ENCODE measurements at regions not wholly inside any gene's neighbourhood (a gene's known extent, or its start where the extent isn't known, plus 50 kb on each side); places are given as distances from the start of the nearest gene placed in this dataset.

DNA sequence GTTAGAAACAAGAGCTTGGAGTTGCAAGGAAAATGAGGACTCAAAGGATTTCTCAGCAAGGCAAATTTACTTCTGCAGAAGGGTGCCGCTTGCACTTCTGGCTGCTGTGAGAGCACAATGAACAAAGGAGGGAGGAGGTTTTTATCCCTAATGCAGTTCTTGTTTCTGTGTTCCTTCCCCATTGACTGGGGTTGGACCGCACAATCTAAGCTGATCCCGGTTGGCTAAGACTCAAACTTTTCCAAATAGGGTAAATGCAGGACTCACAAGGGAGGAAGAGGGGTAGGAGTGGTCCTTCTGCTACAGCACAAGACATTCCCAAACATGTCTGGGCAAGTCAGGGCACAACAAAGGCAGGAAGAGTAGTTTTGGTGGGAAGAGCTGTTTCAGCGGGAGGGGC lies 249.6 kb upstream of the MOCS1 start:
- no peaks in the 10 kb centered on the region for H3K4me1 ChIP-seq
- intact Hi-C loops (cut with DNase I; ENCODE audit: low total_unique reads), result no loop called here
- no peaks in the 10 kb centered on the region for H3K27me3 ChIP-seq
- DNase-seq, result no peak
- H3K9me3 ChIP-seq, result no peaks in the 10 kb centered on the region
- H3K4me3 ChIP-seq, result no peak overlapping the region
- H3K27ac ChIP-seq, result no peak overlapping the region
- no peaks in the 10 kb centered on the region for H3K36me3 ChIP-seq
- no peak for TF ChIP-seq CTCF (IDR thresholded peaks at IDR 0.05)
- no peak for TF ChIP-seq POLR2A (IDR thresholded peaks at IDR 0.05)

DNA sequence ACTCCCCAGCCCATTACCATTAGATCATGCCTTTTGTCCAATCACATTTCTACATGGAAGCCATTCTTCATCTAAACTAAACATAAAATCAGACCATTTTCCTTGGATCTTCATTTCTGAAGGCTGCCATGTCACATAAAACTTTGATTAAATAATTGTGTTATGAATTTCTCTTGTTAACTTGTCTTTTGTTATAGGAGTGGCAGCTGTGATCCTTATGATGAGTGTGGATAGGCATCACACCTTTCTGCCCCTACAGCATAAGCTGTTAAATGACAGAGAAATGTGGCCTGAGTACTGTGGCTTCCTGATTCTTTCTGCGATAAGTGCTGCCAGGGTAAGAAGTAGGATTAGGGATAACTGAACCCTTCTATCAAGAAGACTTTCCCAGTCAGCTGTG lies 247.1 kb upstream of the MOCS1 start:
- no peak for TF ChIP-seq POLR2A (IDR thresholded peaks at IDR 0.05)
- TF ChIP-seq CTCF (IDR thresholded peaks at IDR 0.05), result no peak
- Histone ChIP-seq H3K4me3 (no peak overlapping the region), H3K27me3 (no peaks in the 10 kb centered on the region), H3K4me1 (no peaks in the 10 kb centered on the region), H3K36me3 (no peaks in the 10 kb centered on the region), H3K9me3 (no peaks in the 10 kb centered on the region), H3K27ac (no peak overlapping the region)
- DNase-seq, result no peak
- intact Hi-C loops (cut with DNase I; ENCODE audit: low total_unique reads), result no loop called here

DNA sequence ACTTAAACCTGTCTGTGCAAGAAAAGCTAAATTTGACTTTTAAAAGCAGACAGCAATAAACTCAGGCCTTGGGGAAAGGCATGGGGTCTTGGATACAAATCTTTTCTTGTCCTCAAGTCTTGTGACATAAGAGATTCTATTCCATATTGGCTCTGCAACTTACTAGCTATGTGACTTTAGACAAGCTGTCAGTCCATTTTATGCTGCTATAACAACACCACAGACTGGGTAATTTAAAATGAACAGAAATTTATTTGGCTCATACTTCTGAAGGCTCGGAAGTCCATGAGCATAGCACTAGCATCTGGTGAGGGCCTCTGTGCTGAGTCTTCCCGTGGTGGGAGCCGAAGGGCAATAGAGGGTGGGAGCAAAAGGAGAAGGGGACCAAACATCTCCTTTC lies 246.0 kb upstream of the MOCS1 start:
- H3K27ac ChIP-seq, result no peak overlapping the region
- no peaks in the 10 kb centered on the region for H3K27me3 ChIP-seq
- no peaks in the 10 kb centered on the region for H3K9me3 ChIP-seq
- no peaks in the 10 kb centered on the region for H3K36me3 ChIP-seq
- H3K4me1 ChIP-seq, result no peaks in the 10 kb centered on the region
- no peak for DNase-seq
- no peak for TF ChIP-seq POLR2A (IDR thresholded peaks at IDR 0.05)
- no peak for TF ChIP-seq CTCF (IDR thresholded peaks at IDR 0.05)
- H3K4me3 ChIP-seq, result no peak overlapping the region
- intact Hi-C loops (cut with DNase I; ENCODE audit: low total_unique reads), result no loop called here

DNA sequence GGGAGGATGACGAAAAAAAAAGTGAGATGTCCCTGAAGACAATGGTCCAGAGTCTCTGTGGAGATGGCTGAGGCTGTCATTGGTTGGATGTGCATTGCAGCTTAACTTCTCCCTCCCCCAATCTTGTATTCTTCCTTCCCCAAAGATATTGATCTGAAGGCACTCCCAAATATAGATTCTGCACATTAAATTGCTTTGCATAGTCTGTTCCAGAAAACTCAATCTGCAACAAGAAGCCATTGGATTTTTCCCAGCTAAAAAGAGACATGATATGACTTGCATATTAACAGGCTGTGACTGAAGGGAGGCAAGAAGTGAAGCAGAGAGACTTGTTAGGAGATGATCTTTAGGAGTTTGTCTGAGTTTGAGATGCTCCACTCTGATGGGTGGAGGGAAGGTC lies 245.2 kb upstream of the MOCS1 start:
- H3K9me3 ChIP-seq, result no peaks in the 10 kb centered on the region
- intact Hi-C loops (cut with DNase I; ENCODE audit: low total_unique reads), result no loop called here
- H3K4me3 ChIP-seq, result no peak overlapping the region
- no peaks in the 10 kb centered on the region for H3K36me3 ChIP-seq
- H3K27ac ChIP-seq, result no peak overlapping the region
- DNase-seq, result no peak
- H3K4me1 ChIP-seq, result no peaks in the 10 kb centered on the region
- no peaks in the 10 kb centered on the region for H3K27me3 ChIP-seq
- TF ChIP-seq CTCF (IDR thresholded peaks at IDR 0.05), result no peak
- no peak for TF ChIP-seq POLR2A (IDR thresholded peaks at IDR 0.05)

DNA sequence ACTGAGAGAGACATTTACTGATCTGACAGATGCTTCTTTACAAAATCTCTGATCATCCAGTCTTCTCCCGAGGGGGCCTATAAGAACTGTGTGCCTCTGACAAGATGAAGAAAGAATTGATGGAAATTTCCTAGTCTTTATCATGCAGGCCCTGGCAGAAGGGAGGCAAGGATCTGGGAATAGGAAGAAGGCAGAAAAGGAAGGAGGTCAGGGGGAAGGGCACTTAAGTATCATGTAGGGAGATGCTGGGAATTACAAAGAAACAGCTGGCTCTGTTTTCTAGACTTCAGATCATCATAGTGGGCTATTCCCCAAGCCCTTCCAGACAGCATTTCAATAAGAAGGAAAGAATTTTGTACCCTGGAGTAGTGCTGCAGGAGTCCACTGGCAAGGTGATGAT lies 243.3 kb upstream of the MOCS1 start:
- DNase-seq, result no peak
- no peaks in the 10 kb centered on the region for H3K36me3 ChIP-seq
- no peaks in the 10 kb centered on the region for H3K27me3 ChIP-seq
- H3K27ac ChIP-seq, result no peak overlapping the region
- intact Hi-C loops (cut with DNase I; ENCODE audit: low total_unique reads), result no loop called here
- H3K4me3 ChIP-seq, result no peak overlapping the region
- H3K4me1 ChIP-seq, result no peaks in the 10 kb centered on the region
- H3K9me3 ChIP-seq, result no peaks in the 10 kb centered on the region
- TF ChIP-seq POLR2A (IDR thresholded peaks at IDR 0.05) (no peak), CTCF (IDR thresholded peaks at IDR 0.05) (no peak)
